ENCODE measurements at regions not wholly inside any gene's neighbourhood (a gene's known extent, or its start where the extent isn't known, plus 50 kb on each side); places are given as distances from the start of the nearest gene placed in this dataset.

- no peak for DNase-seq (ENCODE audit: low read depth, low spot score)
Measured at GRCh38 chr1:217090060-217090911, 367.1 kb upstream of the ESRRG start.

GRCh38 chr1:217089361-217090014 is 366.3 kb upstream of the ESRRG start:
- no peak for DNase-seq (ENCODE audit: low read depth, low spot score)

DNA sequence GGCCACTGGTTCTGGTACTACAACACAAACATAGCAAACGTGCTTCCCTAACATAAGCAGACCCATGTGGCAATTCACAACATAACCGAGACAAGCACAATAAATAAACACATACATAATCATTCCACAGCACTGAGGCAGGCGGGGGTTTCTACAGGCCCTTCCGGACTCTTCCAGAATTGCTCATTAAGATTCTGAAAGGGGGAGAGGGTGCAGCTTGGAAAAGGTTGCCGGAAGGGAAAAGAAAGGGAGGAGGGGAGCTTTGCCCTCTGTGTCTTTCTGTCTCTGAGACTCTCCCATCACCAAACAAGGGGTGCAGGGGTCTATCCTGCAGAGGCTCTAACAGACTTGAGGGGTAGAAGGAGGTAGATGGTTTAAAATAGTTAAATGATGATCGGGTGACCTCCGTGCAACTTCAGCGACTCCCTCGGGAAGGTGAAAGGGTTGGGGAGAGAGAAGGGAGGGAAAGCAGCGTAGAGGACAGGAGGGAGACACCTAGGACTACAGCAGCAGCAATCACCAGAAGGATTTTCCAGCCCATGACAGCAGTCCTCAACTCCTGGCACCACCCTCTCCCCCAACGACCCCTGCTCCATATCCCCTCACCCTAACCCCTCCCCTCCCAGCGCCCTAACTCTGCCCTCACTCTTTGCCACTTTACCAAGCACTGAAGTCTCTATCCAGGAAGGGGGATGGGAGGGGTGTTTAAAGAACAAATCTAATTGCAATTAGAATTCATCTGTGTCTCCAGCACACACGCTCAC is 365.5 kb upstream of the ESRRG start:
- DNase-seq (ENCODE audit: low read depth, low spot score), result no peak

GRCh38 chr1:217088011-217088410 is 364.8 kb upstream of the ESRRG start:
- DNase-seq (ENCODE audit: low read depth, low spot score), result no peak

- DNase-seq (ENCODE audit: low read depth, low spot score), result no peak
Measured at GRCh38 chr1:217079584-217079983, 356.4 kb upstream of the ESRRG start.

DNA sequence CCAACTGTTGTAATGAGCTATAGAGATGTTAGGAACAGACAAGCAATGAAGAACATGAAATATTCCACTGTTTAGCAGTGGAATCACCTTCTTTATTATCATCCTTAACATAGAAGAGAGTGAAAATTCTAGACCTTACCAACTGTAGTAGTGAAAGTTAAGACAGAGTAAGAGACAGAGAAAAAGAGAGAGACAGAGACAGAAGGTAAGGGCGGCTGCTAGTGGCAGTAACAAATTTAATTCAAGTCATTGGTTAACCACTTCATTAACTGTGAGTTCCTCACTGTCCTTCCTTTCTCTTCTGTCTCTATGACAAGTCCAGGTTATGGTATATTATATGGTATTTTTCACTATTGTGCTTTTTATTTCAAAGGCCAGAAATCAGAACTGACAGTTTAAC is 355.7 kb upstream of the ESRRG start:
- no peak for DNase-seq (ENCODE audit: low read depth, low spot score)

DNA sequence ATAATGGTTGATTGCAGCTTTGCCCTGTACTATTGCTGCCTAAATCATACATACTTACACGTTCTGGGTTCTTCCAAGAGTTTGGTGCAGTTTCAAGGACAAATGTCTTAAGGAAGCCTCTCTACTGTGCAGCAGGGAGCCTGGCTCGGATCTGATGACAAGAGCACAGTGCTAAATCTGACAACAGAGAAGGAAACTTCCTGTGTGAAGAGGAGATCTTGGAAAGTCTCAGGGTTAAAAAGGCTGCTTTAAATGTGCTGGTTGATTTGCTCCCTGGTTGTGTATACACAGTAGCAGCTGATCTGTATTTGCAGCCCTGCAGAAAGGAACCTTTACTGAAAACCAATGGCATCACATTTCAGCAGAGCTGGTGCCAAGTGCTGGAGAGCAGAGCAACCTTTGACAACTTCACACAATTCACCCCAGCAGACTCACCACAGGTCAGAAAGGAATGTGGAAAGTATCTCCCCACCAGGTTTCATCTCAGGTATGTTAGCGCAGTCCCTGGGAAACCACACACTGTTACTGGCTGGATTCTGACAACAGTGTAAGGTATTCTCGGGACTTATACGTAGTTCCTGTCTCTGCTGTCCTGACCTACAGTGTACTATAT is 355.0 kb upstream of the ESRRG start:
- DNase-seq (ENCODE audit: low read depth, low spot score), result no peak

- no peak for DNase-seq (ENCODE audit: low read depth, low spot score)
Measured at GRCh38 chr1:217077426-217077825, 354.2 kb upstream of the ESRRG start.

DNA sequence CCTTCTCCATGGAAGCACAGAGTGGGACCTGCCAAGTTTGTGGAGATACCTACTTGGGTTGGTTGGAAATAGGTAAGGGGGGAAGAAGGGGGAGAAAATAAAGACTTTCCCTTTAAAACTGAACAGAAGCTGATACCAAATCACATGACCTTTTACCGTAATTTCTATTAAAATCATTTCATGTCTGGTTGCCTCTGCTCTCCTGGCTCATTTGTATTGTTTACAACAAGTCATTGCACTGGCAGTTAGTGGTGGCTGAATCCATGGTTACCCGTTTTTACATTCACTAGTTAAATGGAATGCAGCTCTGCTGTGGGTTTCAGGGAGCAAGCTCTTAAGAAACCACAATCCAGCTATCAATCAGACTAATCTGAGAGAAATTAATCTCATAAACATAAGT is 353.7 kb upstream of the ESRRG start:
- no peak for DNase-seq (ENCODE audit: low read depth, low spot score)

DNA sequence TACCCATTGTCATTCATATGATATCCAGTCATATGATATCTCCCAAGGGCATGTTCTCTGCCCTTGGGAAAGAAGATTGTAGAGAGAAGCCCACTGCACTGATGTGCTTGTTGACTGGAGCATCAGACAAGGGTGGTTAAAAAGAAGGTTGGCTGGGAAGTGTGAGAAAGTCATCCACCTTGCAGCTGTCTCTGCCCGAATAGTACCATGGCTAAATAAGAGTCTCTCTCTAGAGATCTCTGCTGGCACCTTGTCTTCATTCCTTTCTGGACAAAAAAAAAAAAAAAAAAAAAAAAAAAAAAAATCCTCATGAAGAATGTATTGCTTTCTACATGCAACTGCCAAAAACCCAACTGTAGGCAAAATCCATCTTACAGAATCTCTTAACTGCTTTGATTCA is 349.7 kb upstream of the ESRRG start:
- DNase-seq (ENCODE audit: low read depth, low spot score), result no peak

GRCh38 chr1:217067642-217068041 is 344.4 kb upstream of the ESRRG start:
- DNase-seq (ENCODE audit: low read depth, low spot score), result no peak

GRCh38 chr1:217066794-217067193 is 343.6 kb upstream of the ESRRG start:
- no peak for DNase-seq (ENCODE audit: low read depth, low spot score)

- no peak for DNase-seq (ENCODE audit: low read depth, low spot score)
Measured at GRCh38 chr1:217063172-217063908, 340.1 kb upstream of the ESRRG start.

DNA sequence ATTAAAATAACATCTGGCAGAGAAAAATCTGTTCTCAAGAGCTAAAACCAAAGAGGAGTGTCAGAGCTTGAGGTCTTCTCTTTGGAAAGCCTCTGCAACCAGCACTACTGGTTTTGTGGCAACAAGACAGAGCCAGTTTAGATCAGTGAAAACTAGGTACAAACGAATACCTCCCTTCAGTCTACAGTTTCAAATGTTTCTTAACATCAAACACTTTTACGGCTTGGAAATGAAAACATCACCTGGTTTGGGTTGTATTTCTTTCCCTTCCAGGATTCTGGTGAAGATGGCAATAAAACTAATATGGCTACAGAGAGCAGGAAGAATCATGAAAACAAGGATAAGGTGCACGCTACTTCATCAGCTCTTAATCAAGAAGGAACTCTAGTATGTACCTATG is 339.4 kb upstream of the ESRRG start:
- no peak for DNase-seq (ENCODE audit: low read depth, low spot score)

DNA sequence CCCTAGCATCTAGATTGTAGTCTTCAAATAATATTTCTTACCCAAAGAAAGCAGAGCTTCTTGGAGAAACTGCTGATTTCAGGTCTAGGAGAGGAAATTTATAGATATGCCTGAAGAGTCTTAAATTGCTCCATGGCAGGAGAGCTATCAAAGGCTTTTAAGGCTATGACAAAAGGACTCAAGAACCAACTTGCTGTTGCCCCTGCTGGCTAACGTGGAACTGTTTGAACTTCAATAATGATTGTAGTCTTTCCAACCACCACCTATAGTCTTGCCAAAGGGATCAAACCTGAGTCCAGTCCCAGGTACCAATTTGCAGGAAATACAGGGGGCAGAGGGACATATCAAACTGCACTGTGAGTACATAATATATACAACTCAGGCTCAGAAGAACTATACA is 336.2 kb upstream of the ESRRG start:
- peak; percentile 15 for DNase-seq (ENCODE audit: low read depth, low spot score)

- DNase-seq (ENCODE audit: low read depth, low spot score), result no peak
Measured at GRCh38 chr1:217053676-217054075, 330.4 kb upstream of the ESRRG start.

DNA sequence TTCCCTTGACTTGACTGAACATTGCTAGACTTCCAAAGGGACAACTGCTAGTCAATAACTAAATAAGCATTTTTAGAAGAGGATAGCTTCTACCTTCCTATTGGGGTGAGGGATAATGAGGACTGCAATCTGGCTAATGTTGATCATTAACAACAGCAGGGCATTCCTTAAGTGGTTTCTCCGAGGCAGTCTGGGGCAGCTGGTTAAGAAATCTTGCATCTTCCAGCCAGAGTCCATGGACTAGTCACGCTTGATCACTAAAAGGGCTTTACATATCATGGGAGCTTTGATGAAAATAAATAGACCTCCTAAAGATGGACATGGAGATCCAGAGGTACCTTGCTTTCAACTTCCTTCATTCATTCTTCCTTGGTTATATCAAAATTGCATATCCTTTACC is 329.4 kb upstream of the ESRRG start:
- DNase-seq (ENCODE audit: low read depth, low spot score), result no peak

DNA sequence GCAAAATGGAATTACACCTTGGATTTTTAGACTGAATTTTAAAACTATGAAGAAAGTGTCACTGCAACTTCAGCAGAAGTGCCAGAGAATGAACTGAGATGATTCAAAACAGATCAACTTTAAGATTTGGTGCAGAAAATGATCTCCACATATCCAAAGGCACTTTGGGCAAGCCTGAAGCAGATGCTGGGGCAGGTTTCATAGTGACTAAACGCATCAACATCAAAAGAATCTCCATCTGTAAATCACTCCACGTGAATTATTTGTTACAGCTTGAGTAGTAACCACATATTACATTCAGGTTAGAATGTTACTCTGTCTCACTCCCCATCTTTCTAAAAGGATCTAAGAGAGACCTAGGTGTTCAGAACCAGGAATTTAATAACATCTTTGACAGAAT is 329.0 kb upstream of the ESRRG start:
- DNase-seq (ENCODE audit: low read depth, low spot score), result no peak

DNA sequence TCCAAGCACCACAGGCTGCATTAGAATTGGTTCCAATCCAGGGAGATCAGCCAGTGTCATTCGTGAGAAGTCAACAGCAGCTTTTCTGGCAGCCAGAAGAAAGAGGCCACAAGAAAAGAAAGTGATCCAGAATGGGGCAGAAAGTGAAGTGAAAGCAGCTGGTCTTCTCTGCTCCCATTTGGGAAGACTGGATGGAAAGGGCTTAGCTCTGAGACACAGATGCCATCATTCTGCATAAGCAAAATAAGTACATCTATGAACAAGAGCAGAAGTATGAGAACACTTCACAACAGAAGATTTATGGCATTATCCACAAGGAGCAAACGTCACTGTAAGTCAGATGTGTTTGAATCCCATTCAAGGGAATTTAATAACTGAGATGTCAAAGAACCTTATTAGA is 326.5 kb upstream of the ESRRG start:
- no peak for DNase-seq (ENCODE audit: low read depth, low spot score)

DNA sequence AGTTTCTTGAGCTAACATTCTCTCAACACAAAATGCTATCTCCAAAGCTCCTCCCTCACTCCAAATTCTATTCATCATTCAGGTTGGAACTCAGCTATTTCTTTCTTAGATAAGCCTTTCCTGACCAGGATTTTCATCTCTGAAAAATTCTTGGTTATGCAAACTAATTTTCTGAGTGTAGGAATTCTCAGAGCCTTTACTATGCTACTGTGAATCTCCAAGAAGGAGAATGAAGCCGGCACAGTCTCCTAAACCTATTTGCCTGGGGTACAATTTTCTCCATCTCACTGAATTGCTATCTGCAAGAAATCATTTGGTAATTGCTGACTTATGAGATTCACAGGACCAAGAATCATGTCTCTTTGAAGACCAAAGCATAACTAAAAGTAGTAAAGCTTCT is 325.9 kb upstream of the ESRRG start:
- no peak for DNase-seq (ENCODE audit: low read depth, low spot score)

- DNase-seq (ENCODE audit: low read depth, low spot score), result peak; percentile 48
Measured at GRCh38 chr1:217048104-217048707, 325.0 kb upstream of the ESRRG start.
